ENCODE measurements at regions not wholly inside any gene's neighbourhood (a gene's known extent, or its start where the extent isn't known, plus 50 kb on each side); places are given as distances from the start of the nearest gene placed in this dataset.

DNA sequence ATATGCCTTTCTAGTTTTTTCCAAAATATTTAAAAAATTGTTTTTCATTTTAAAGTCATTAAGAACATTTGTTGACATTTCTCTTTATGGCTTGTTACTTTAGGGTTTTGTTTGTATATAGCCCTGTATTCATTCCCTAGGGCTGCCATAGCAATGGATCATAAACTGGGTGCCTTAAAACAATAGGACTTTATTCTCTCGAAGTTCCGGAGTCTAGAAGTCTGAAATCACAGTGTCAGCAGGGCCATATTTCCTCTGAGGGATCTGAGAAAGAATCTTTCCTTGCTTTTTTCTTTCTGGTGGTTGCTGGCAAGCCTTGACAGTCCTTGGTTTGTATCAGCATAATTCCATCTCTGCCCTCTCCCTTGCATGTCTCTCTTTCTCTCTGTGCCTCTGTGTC, 63.4 kb upstream of the CADPS start:
- Histone ChIP-seq H3K36me3 (no peaks in the 10 kb centered on the region), H3K4me3 (no peak overlapping the region), H3K27ac (no peak overlapping the region), H3K4me1 (no peaks in the 10 kb centered on the region), H3K9me3 (no peaks in the 10 kb centered on the region), H3K27me3 (no peaks in the 10 kb centered on the region)
- 85 to 87% methylated on average over 2 of the region's 2 CpGs for WGBS, 2 donors
- intact Hi-C loops (cut with DNase I), result no loop called here
- DNase-seq (no peak), ATAC-seq (no peak), FAIRE-seq (no peak)
- TF ChIP-seq, protein P1, sequence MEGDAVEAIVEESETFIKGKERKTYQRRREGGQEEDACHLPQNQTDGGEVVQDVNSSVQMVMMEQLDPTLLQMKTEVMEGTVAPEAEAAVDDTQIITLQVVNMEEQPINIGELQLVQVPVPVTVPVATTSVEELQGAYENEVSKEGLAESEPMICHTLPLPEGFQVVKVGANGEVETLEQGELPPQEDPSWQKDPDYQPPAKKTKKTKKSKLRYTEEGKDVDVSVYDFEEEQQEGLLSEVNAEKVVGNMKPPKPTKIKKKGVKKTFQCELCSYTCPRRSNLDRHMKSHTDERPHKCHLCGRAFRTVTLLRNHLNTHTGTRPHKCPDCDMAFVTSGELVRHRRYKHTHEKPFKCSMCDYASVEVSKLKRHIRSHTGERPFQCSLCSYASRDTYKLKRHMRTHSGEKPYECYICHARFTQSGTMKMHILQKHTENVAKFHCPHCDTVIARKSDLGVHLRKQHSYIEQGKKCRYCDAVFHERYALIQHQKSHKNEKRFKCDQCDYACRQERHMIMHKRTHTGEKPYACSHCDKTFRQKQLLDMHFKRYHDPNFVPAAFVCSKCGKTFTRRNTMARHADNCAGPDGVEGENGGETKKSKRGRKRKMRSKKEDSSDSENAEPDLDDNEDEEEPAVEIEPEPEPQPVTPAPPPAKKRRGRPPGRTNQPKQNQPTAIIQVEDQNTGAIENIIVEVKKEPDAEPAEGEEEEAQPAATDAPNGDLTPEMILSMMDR (IDR thresholded peaks at IDR 0.05), result no peak

DNA sequence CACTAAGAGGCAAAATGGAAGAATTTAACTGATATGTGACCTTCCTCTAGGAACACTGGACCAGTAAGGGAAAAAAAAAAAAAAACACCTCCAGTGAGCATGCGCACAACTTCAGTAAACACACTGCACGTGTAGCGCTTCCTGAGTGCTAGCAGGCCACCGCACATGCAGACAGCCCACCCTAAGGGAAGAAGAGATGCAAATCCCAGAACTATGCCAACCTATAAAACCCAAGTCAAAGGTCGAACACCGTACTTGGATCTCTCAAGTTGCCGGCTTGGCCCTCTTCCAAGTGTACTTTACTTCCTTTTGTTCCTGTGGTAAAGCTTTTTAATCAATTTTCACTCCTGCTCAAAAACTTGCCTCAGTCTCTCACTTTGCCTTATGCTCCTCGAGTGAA, 64.5 kb upstream of the CADPS start:
- no peak for DNase-seq
- TF ChIP-seq, protein P1 (IDR thresholded peaks at IDR 0.05), result no peak
- Histone ChIP-seq H3K27ac (no peak overlapping the region), H3K36me3 (no peaks in the 10 kb centered on the region), H3K27me3 (no peaks in the 10 kb centered on the region), H3K4me1 (no peaks in the 10 kb centered on the region), H3K9me3 (no peaks in the 10 kb centered on the region), H3K4me3 (no peak overlapping the region)
- intact Hi-C loops (cut with DNase I), result no loop called here
- FAIRE-seq, result no peak
- 63 to 67% methylated on average over 8 of the region's 8 CpGs for WGBS, 2 donors
- ATAC-seq, result peak in 1 of 4 donors; percentile 31

DNA sequence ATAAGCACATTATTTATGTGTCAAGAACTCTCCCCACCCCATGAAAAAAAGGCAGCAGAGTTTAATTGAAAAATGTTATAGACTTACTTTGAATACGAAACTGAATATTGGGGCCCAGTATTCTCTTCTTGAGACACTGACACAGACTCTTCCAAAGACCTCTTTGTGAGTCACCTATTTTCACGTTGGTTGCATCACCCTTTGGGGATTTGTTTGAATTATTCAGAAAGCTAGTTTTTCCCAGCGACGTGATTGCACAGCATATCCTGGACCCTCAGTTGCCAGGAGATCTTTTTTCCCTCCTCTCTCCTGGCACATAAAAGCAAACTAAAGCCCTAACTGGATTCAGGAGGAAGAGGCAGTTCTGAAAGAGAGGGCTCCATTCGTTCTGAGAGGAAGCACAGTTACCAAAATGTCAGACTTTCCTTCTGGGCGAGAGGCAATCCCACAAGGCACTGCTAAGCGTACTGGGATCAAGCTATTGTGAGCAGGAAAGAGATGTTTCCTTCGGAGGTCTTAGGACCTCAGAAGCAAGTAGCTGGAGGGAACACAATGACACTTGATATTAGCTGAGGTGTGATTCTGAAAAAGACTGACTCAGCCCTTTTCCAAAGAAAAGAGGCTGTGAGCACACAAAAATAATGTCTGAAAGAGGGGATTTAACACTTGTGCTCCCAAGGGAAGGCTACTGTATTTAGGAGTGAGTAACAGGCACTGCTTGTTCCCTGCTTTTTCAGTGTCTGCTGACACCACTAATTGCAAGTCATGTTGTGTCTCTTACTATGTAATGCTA, 65.8 kb upstream of the CADPS start:
- intact Hi-C loops (cut with DNase I), result no loop called here
- TF ChIP-seq, protein P1 (IDR thresholded peaks at IDR 0.05), result no peak
- 50 to 65% methylated on average over 8 of the region's 8 CpGs for WGBS, 2 donors

DNA sequence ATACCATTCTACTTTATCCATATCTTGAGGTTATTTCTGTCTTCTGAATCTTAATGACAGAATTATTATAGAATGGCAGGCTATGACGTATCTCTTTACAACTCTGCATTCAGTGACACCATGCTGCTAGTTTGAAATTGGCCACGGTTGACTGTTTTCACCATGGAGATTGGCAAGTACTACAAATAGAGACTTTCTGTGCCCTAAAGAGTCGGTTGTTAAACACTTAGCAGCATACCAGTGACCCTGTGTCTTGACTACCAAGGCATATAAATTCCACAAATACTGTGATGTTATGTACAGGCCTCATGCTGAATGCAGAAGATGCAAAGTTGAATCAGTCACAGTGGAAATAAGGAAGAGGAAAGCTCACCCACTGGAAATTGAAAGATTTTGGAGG, 67.0 kb upstream of the CADPS start:
- 62 to 71% methylated on average over 3 of the region's 3 CpGs for WGBS, 2 donors
- intact Hi-C loops (cut with DNase I), result no loop called here
- Histone ChIP-seq H3K36me3 (no peaks in the 10 kb centered on the region), H3K27me3 (no peaks in the 10 kb centered on the region), H3K4me1 (no peaks in the 10 kb centered on the region), H3K4me3 (no peak overlapping the region), H3K9me3 (no peaks in the 10 kb centered on the region), H3K27ac (no peak overlapping the region)
- ATAC-seq (no peak), DNase-seq (no peak), FAIRE-seq (no peak)
- TF ChIP-seq, protein P1 (IDR thresholded peaks at IDR 0.05), result no peak

More for the DNA sequence above, 65.8 kb upstream of the CADPS start:
- FAIRE-seq (no peak), ATAC-seq (peak in 2 of 4 donors; percentile 40 to 71), DNase-seq (no peak)
- Histone ChIP-seq H3K27ac (no peak overlapping the region), H3K36me3 (no peaks in the 10 kb centered on the region), H3K4me3 (no peak overlapping the region), H3K4me1 (no peaks in the 10 kb centered on the region), H3K9me3 (no peaks in the 10 kb centered on the region), H3K27me3 (no peaks in the 10 kb centered on the region)

DNA sequence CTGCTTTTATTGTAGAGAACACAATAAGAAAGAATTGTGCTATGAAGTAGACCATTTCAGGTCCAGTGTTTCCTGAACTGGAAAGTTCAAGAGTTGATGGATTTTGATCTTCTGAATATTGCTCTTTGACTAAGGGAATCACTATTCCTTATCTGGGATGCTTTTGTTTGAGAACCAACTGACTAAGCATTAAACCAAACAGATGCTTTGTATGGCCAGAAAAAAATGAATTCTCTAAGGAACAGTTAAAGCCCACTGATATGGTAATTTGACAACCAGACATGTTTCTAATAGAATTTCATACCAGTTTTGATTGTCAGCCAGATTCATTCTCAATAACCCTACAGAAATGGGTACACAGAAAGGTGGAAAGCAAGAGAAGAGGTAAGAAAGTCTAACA, 67.5 kb upstream of the CADPS start:
- intact Hi-C loops (cut with DNase I), result no loop called here

More for the DNA sequence above, 67.5 kb upstream of the CADPS start:
- no peak for DNase-seq
- ATAC-seq, result no peak
- no peaks in the 10 kb centered on the region for H3K27me3 ChIP-seq
- no peak overlapping the region for H3K27ac ChIP-seq
- TF ChIP-seq, protein P1 (IDR thresholded peaks at IDR 0.05), result no peak
- H3K9me3 ChIP-seq, result no peaks in the 10 kb centered on the region
- H3K36me3 ChIP-seq, result no peaks in the 10 kb centered on the region
- H3K4me3 ChIP-seq, result no peak overlapping the region
- H3K4me1 ChIP-seq, result no peaks in the 10 kb centered on the region
- FAIRE-seq, result no peak

All from pancreas (tissue), 10 donors.